ENCODE measurements at regions not wholly inside any gene's neighbourhood (a gene's known extent, or its start where the extent isn't known, plus 50 kb on each side); places are given as distances from the start of the nearest gene placed in this dataset.

DNA sequence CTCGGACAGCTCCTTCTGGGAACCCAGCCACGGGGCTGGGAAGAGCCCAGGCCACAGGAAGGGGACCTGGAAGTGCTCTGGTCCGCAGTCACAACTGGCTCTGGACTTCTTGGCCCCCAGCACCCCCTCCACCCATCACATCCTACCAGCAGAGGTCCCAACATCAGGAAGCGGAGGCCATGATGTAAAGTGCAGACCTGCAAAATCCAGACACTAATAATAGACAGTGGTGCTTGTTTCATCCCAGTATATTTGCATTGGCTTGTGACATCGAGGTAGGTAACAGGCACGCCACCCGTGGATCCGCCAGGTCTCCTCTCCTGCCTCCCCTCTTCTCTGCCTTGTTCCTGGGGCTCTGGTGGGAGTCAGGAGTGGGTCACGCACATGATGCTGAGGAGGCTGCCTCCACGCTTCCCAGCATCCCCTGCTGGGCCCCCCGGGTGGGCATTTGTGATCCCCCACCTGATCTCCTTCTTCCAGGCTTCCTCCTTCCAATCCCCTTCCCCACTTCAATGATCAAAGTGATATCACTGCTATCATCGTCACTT is 1454.0 kb downstream of the BRD1 start:
- no peak for DNase-seq (ENCODE audit: low read depth)

GRCh38 chr22:48372390-48372789 is 1455.3 kb downstream of the BRD1 start:
- DNase-seq (ENCODE audit: low read depth), result no peak

DNA sequence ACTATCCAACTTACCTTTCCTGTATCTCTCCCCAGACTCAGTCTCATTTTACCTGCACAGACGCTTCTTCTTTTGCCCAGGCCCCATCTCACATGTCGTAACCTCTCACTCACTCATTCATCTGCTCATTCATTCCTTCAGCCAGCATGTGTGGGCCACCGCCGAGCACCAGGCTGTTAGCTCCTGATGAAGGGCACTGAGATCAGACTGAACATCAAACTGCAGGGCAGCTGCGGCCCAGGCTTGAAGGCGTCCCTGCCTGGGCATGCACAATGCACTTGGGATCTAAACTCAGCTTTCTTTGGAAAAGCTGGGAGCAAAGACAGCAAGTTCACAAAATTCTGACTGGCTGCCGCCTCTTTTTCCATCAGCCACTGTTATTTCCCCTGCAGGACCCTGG is 1456.3 kb downstream of the BRD1 start:
- no peak for DNase-seq (ENCODE audit: low read depth)

GRCh38 chr22:48370508-48371325 is 1457.0 kb downstream of the BRD1 start:
- no peak for DNase-seq (ENCODE audit: low read depth)

- DNase-seq (ENCODE audit: low read depth), result no peak
Measured at GRCh38 chr22:48369789-48370507, 1457.7 kb downstream of the BRD1 start.

- no peak for DNase-seq (ENCODE audit: low read depth)
Measured at GRCh38 chr22:48368975-48369525, 1458.6 kb downstream of the BRD1 start.

- no peak for DNase-seq (ENCODE audit: low read depth)
Measured at GRCh38 chr22:48367731-48368130, 1459.9 kb downstream of the BRD1 start.

GRCh38 chr22:48366591-48366990 is 1461.1 kb downstream of the BRD1 start:
- DNase-seq (ENCODE audit: low read depth), result no peak

DNA sequence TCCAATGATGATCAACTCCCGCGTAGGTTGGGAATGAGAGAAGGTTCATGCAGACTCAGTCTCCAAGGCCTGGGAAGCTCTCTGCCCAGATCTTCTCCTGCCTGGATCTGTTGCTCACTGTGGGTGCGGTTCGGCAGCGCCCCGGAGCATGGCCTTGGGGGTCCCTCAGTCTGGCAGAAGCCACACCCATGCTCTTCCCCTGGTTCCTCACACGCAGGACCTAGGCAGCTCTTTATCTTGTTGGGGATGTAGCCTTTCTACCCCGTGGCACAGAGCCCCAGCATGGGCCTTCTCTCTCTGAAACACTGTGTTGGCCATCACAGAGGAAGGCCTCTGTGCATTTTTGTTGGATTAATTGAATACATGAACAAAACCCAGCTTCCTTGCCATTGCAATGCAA is 1461.6 kb downstream of the BRD1 start:
- DNase-seq (ENCODE audit: low read depth), result no peak

GRCh38 chr22:48365386-48365785 is 1462.3 kb downstream of the BRD1 start:
- DNase-seq (ENCODE audit: low read depth), result no peak

GRCh38 chr22:48362721-48363404 is 1464.8 kb downstream of the BRD1 start:
- no peak for DNase-seq (ENCODE audit: low read depth)

GRCh38 chr22:48361099-48361639 is 1466.5 kb downstream of the BRD1 start:
- DNase-seq (ENCODE audit: low read depth), result no peak

- DNase-seq (ENCODE audit: low read depth), result no peak
Measured at GRCh38 chr22:48359613-48359965, 1468.1 kb downstream of the BRD1 start.

DNA sequence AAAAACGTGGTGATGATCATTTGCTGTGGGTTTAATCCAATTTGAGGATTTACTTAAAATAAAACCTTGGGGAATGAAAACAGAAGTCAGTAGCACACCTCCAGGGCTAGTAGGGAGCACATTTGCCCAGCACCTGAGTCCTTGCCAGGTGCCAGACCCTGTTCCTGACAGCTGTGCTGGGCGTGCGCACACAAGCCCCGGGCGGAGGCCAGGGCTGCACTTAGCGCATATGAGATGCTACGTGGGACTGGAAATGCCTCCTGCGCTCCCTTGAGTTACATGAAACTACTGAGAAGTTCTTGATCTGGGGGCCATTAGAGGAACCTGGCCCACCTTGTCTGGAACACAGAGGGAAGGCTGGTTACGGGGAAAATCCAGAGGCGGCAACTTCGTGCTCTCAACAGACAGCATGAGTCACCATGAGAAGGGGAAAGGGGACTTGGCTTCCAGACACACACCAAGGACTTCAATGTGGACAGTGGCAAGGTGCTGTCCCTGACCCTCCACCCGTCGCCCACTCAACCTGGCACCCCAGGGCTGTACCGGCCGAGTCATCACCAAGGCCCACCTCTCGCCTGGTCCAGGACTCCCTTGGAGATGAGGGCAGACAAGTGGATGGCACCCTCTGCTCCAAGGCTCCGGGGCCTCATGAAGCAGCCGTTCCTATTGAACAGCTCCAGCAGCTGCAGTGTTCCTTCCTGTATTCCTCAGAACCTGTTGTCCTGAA is 1468.6 kb downstream of the BRD1 start:
- DNase-seq (ENCODE audit: low read depth), result no peak

- no peak for DNase-seq (ENCODE audit: low read depth)
Measured at GRCh38 chr22:48357961-48358360, 1469.7 kb downstream of the BRD1 start.

GRCh38 chr22:48357196-48357595 is 1470.5 kb downstream of the BRD1 start:
- no peak for DNase-seq (ENCODE audit: low read depth)

GRCh38 chr22:48356731-48357130 is 1470.9 kb downstream of the BRD1 start:
- DNase-seq (ENCODE audit: low read depth), result no peak

GRCh38 chr22:48354096-48354495 is 1473.6 kb downstream of the BRD1 start:
- DNase-seq (ENCODE audit: low read depth), result no peak

DNA sequence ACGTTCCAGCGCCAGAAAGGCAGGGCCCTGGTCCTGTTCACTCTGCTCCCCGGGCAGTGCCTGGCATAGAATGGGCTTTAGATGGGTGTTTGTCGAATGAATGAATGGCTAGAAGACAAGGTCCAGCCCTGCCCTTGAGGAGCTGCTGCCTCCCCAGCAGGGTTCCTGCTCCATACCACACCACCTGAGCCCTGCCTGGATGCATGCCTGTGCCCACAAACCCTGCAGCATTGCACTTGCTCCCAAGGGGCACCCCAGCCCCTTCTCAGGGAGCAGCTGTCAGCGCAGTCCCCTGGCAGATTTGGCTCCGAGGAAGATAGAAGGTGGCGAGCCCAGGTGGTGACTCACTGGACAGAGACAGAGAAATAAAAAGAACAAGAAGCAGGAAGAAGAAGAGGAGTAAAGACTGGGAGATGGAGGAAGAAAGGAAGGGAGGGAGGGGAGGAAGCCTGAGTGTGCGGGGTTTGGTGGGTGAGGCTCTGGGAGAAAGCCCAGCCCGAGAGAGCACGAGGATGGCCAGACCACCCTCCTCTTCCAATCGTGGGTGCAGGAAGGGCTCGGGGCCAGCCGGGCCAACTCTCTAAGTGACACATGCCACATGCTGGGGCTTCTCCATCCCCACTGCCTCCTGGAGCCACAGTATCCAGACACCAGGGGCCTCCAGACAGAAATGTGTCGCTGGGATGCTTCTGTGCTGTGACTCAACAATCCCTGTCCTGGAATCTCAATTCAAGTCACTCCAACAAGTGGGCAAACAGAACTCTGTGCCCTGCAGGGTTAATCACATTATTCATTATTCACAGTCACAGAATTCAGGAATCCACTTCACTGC is 1474.3 kb downstream of the BRD1 start:
- no peak for DNase-seq (ENCODE audit: low read depth)
